ENCODE measurements at regions not wholly inside any gene's neighbourhood (a gene's known extent, or its start where the extent isn't known, plus 50 kb on each side); places are given as distances from the start of the nearest gene placed in this dataset.
"Not testable (repeated sequence)": the region's sequence is repeated elsewhere in the genome, so short reads cannot be mapped to it uniquely, and the experiment has no call there.

GRCh38 chr4:14898989-14899388, 103.3 kb upstream of the CPEB2 start:
- no peak for FAIRE-seq

GRCh38 chr4:14902342-14902741, 99.9 kb upstream of the CPEB2 start:
- FAIRE-seq, result no peak

GRCh38 chr4:14903321-14903720, 99.0 kb upstream of the CPEB2 start:
- no peak for FAIRE-seq

GRCh38 chr4:14906805-14907204, 95.5 kb upstream of the CPEB2 start:
- FAIRE-seq, result no peak

- no peak for FAIRE-seq
Observed at GRCh38 chr4:14908635-14909034, 93.6 kb upstream of the CPEB2 start.

GRCh38 chr4:14910411-14910810, 91.9 kb upstream of the CPEB2 start:
- no peak for FAIRE-seq

- no peak for FAIRE-seq
Observed at GRCh38 chr4:14912426-14912825, 89.9 kb upstream of the CPEB2 start.

- no peak for FAIRE-seq
Observed at GRCh38 chr4:14915018-14915417, 87.3 kb upstream of the CPEB2 start.

GRCh38 chr4:14916554-14917297, 85.6 kb upstream of the CPEB2 start:
- FAIRE-seq, result no peak

- FAIRE-seq, result no peak
Observed at GRCh38 chr4:14917298-14917633, 85.0 kb upstream of the CPEB2 start.

- FAIRE-seq, result no peak
Observed at GRCh38 chr4:14918336-14918735, 83.9 kb upstream of the CPEB2 start.

GRCh38 chr4:14919785-14920184, 82.5 kb upstream of the CPEB2 start:
- no peak for FAIRE-seq

- no peak for FAIRE-seq
Observed at GRCh38 chr4:14920237-14920636, 82.0 kb upstream of the CPEB2 start.

- no peak for FAIRE-seq
Observed at GRCh38 chr4:14920759-14921320, 81.4 kb upstream of the CPEB2 start.

GRCh38 chr4:14921781-14922180, 80.5 kb upstream of the CPEB2 start:
- not testable (repeated sequence) for FAIRE-seq

GRCh38 chr4:14924076-14924811, 78.0 kb upstream of the CPEB2 start:
- FAIRE-seq, result no peak

- FAIRE-seq, result no peak
Observed at GRCh38 chr4:14924812-14925344, 77.4 kb upstream of the CPEB2 start.

GRCh38 chr4:14925471-14925870, 76.8 kb upstream of the CPEB2 start:
- no peak for FAIRE-seq

- FAIRE-seq, result no peak
Observed at GRCh38 chr4:14926368-14926767, 75.9 kb upstream of the CPEB2 start.

GRCh38 chr4:14928035-14928434, 74.2 kb upstream of the CPEB2 start:
- FAIRE-seq, result no peak

- FAIRE-seq, result no peak
Observed at GRCh38 chr4:14929669-14930068, 72.6 kb upstream of the CPEB2 start.

- FAIRE-seq, result no peak
Observed at GRCh38 chr4:14934704-14935390, 67.4 kb upstream of the CPEB2 start.

GRCh38 chr4:14943749-14944148, 58.5 kb upstream of the CPEB2 start:
- FAIRE-seq, result no peak

Data from colon (tissue), 2 donors.